HepG2 (cell line): ENCODE measurements at regions not wholly inside any gene's neighbourhood (a gene's known extent, or its start where the extent isn't known, plus 50 kb on each side); places are given as distances from the start of the nearest gene placed in this dataset.
"Not testable (repeated sequence)": the region's sequence is repeated elsewhere in the genome, so short reads cannot be mapped to it uniquely, and the experiment has no call there.

Experiments
- ATF1 ChIP-seq: IDR thresholded peaks from 2 replicates; pipeline ENCODE4 v1.6.1; 2016; ENCODE audit warnings: mild to moderate bottlenecking, control low read depth
- ETV6 ChIP-seq: sonication (generic); formaldehyde crosslinking; conservative IDR thresholded peaks from 2 replicates; pipeline ENCODE4 v1.4.0; 2020; ENCODE audit warnings: missing genetic modification reagents
- POLR2A ChIP-seq, 2 experiments: IDR thresholded peaks; 2 replicates each; pipeline ENCODE4 v1.6.1; 2011; ENCODE audit warnings: low read depth in 2 of 2, low read length in 2 of 2, mild to moderate bottlenecking in 1 of 2, moderate library complexity in 1 of 2; ENCODE audit not compliant: insufficient read depth in 1 of 2
- ZNF747 ChIP-seq: sonication (generic); formaldehyde crosslinking; IDR thresholded peaks from 2 replicates; pipeline ENCODE4 v1.8.1; 2023; ENCODE audit warnings: missing genetic modification reagents, mild to moderate bottlenecking, borderline replicate concordance
- TF ChIP-seq, protein P1 (sequence below): sonication (generic); formaldehyde crosslinking; IDR thresholded peaks from 2 replicates; pipeline ENCODE4 v1.4.0; 2020; ENCODE audit warnings: missing genetic modification reagents
- TF ChIP-seq, protein P2 (sequence below): sonication (generic); formaldehyde crosslinking; IDR thresholded peaks from 2 replicates; pipeline ENCODE4 v1.5.1; 2020; ENCODE audit warnings: missing genetic modification reagents, mild to moderate bottlenecking, borderline replicate concordance
- TF ChIP-seq, protein P3 (sequence below): sonication (generic); formaldehyde crosslinking; IDR thresholded peaks from 2 replicates; pipeline ENCODE4 v1.5.0; 2020; ENCODE audit warnings: mild to moderate bottlenecking, missing genetic modification reagents, moderate library complexity
- TF ChIP-seq, protein P4 (sequence below): sonication (generic); formaldehyde crosslinking; IDR thresholded peaks from 2 replicates; pipeline ENCODE4 v1.5.0; 2020; ENCODE audit warnings: missing genetic modification reagents
- TF ChIP-seq, protein P5 (sequence below): sonication (generic); formaldehyde crosslinking; IDR thresholded peaks from 2 replicates; pipeline ENCODE4 v1.4.0; 2020; ENCODE audit warnings: missing genetic modification reagents

DNA sequence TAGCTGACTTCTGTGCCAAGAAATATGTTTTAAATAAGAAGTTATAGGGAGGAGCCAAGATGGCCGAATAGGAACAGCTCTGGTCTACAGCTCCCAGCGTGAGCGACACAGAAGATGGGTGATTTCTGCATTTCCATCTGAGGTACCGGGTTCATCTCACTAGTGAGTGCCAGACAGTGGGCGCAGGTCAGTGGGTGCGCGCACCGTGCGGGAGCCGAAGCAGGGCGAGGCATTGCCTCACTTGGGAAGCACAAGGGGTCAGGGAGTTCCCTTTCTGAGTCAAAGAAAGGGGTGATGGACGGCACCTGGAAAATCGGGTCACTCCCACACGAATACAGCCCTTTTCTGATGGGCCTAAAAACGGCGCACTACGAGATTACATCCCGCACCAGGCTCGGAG is 92.1 kb downstream of the OR4A15 start:
- TF ChIP-seq, protein P1, sequence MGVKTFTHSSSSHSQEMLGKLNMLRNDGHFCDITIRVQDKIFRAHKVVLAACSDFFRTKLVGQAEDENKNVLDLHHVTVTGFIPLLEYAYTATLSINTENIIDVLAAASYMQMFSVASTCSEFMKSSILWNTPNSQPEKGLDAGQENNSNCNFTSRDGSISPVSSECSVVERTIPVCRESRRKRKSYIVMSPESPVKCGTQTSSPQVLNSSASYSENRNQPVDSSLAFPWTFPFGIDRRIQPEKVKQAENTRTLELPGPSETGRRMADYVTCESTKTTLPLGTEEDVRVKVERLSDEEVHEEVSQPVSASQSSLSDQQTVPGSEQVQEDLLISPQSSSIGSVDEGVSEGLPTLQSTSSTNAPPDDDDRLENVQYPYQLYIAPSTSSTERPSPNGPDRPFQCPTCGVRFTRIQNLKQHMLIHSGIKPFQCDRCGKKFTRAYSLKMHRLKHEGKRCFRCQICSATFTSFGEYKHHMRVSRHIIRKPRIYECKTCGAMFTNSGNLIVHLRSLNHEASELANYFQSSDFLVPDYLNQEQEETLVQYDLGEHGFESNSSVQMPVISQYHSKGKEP, result not testable (repeated sequence)
- TF ChIP-seq, protein P2, sequence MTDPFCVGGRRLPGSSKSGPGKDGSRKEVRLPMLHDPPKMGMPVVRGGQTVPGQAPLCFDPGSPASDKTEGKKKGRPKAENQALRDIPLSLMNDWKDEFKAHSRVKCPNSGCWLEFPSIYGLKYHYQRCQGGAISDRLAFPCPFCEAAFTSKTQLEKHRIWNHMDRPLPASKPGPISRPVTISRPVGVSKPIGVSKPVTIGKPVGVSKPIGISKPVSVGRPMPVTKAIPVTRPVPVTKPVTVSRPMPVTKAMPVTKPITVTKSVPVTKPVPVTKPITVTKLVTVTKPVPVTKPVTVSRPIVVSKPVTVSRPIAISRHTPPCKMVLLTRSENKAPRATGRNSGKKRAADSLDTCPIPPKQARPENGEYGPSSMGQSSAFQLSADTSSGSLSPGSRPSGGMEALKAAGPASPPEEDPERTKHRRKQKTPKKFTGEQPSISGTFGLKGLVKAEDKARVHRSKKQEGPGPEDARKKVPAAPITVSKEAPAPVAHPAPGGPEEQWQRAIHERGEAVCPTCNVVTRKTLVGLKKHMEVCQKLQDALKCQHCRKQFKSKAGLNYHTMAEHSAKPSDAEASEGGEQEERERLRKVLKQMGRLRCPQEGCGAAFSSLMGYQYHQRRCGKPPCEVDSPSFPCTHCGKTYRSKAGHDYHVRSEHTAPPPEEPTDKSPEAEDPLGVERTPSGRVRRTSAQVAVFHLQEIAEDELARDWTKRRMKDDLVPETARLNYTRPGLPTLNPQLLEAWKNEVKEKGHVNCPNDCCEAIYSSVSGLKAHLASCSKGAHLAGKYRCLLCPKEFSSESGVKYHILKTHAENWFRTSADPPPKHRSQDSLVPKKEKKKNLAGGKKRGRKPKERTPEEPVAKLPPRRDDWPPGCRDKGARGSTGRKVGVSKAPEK (CRISPR knock-in tag), result not testable (repeated sequence)
- TF ChIP-seq, protein P3, sequence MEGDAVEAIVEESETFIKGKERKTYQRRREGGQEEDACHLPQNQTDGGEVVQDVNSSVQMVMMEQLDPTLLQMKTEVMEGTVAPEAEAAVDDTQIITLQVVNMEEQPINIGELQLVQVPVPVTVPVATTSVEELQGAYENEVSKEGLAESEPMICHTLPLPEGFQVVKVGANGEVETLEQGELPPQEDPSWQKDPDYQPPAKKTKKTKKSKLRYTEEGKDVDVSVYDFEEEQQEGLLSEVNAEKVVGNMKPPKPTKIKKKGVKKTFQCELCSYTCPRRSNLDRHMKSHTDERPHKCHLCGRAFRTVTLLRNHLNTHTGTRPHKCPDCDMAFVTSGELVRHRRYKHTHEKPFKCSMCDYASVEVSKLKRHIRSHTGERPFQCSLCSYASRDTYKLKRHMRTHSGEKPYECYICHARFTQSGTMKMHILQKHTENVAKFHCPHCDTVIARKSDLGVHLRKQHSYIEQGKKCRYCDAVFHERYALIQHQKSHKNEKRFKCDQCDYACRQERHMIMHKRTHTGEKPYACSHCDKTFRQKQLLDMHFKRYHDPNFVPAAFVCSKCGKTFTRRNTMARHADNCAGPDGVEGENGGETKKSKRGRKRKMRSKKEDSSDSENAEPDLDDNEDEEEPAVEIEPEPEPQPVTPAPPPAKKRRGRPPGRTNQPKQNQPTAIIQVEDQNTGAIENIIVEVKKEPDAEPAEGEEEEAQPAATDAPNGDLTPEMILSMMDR (CRISPR knock-in tag), result not testable (repeated sequence)
- TF ChIP-seq, protein P4, sequence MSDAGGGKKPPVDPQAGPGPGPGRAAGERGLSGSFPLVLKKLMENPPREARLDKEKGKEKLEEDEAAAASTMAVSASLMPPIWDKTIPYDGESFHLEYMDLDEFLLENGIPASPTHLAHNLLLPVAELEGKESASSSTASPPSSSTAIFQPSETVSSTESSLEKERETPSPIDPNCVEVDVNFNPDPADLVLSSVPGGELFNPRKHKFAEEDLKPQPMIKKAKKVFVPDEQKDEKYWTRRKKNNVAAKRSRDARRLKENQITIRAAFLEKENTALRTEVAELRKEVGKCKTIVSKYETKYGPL (CRISPR knock-in tag), result not testable (repeated sequence)
- TF ChIP-seq ATF1; ZNF747 (CRISPR knock-in tag); POLR2A (IDR thresholded peaks at IDR 0.05; ENCODE audit: insufficient read depth in 1 of 2, low read depth in 2 of 2, low read length in 2 of 2); ETV6 (CRISPR knock-in tag): not testable (repeated sequence)
- TF ChIP-seq, protein P5, sequence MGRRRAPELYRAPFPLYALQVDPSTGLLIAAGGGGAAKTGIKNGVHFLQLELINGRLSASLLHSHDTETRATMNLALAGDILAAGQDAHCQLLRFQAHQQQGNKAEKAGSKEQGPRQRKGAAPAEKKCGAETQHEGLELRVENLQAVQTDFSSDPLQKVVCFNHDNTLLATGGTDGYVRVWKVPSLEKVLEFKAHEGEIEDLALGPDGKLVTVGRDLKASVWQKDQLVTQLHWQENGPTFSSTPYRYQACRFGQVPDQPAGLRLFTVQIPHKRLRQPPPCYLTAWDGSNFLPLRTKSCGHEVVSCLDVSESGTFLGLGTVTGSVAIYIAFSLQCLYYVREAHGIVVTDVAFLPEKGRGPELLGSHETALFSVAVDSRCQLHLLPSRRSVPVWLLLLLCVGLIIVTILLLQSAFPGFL (CRISPR knock-in tag), result not testable (repeated sequence)
